ENCODE measurements at regions not wholly inside any gene's neighbourhood (a gene's known extent, or its start where the extent isn't known, plus 50 kb on each side); places are given as distances from the start of the nearest gene placed in this dataset.

DNA sequence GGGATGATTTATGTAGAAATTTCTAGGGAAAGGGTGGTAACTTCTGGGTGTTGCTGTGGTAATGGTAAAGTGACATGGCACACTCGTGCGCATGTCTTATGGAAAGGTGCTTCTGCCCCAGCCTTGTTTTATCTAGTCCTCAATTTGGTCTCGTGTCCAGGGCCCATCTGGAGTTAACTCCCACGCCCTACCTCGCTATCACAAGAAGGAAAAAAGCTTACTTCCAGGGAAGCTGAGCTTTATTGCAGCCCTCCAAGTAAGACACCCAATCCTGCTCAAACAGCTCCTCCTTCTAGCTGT, 611.8 kb downstream of the TNS3 start:
- CTCF ChIA-PET: no interaction called here
- no peak for ATAC-seq
- H3K9me3 Mint-ChIP-seq: peaks cover 20% of the 10 kb centered on the region
- H3K4me1 Mint-ChIP-seq: no peaks in the 10 kb centered on the region
- peaks cover under 1% of the 10 kb centered on the region; the same call in 1 of the 2 replicates for H3K36me3 Mint-ChIP-seq
- POLR2A ChIA-PET: no interaction called here
- H3K27me3 Mint-ChIP-seq (ENCODE audit: low read depth): no peaks in the 10 kb centered on the region
- H3K4me3 Mint-ChIP-seq: no peak overlapping the region
- no peak overlapping the region for H3K27ac Mint-ChIP-seq
- DNase-seq (ENCODE audit: low spot score): no peak
- TF ChIP-seq FOXJ3 (CRISPR knock-in tag; IDR thresholded peaks at IDR 0.05; ENCODE audit: borderline replicate concordance) (no peak), PRRX2 (CRISPR knock-in tag; IDR thresholded peaks at IDR 0.05) (no peak)

DNA sequence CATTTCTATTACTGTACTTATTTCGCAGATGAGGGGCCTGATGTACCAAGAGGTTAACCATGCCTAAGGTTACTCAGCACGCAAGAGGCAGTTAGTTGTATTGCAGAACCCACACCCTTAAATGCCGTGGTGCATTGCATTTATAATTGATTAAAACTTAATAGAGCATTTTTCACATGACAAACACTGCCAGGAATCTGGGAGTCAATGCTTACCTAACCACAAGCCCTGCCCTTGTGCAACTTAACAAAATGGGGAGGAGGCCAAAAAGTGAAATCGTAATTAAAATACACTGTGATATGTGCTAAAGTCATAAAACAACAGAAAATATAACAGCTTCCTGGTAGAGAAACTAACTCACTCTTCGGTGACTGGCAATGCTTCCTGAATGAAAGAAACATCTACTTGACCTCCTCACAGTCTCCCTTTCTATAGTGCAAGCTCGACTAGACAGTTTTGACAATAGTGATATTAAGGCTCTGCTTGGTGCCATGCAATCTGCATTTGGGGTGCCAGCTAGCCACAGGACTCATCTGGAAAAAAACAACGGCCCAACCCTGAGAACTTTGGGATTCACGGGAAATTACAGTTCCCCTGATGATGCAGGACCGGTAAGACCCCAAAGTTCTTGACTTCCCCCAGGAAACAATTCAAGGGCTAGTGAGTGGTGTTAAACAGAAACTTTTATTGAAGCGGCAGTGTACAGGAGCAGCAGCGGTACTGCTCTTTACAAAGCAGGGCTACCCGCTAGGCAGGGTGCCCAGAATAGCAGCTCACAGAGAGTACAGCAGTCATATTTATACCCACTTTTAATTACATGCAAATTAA, 612.4 kb downstream of the TNS3 start:
- DNase-seq (ENCODE audit: low spot score): no peak
- Mint-ChIP-seq H3K27me3 (ENCODE audit: low read depth) (no peaks in the 10 kb centered on the region; the same call in 1 of the 2 replicates), H3K4me1 (no peaks in the 10 kb centered on the region), H3K9me3 (peaks cover 26% of the 10 kb centered on the region), H3K27ac (no peak overlapping the region), H3K4me3 (no peak overlapping the region), H3K36me3 (peaks cover 6% of the 10 kb centered on the region)
- CTCF ChIA-PET: no interaction called here
- POLR2A ChIA-PET: no interaction called here
- no peak for ATAC-seq
- TF ChIP-seq CREM (CRISPR knock-in tag; IDR thresholded peaks at IDR 0.05) (no peak), ESRRA (CRISPR knock-in tag; IDR thresholded peaks at IDR 0.05; ENCODE audit: borderline replicate concordance) (no peak), GRHL2 (CRISPR knock-in tag; IDR thresholded peaks at IDR 0.05; ENCODE audit: insufficient replicate concordance, severe bottlenecking) (no peak)

GRCh38 chr7:46968003-46968402, 613.9 kb downstream of the TNS3 start:
- Mint-ChIP-seq H3K27ac (no peak overlapping the region), H3K9me3 (peaks cover 41% of the 10 kb centered on the region), H3K4me3 (no peak overlapping the region), H3K4me1 (no peaks in the 10 kb centered on the region), H3K36me3 (peaks cover 17% of the 10 kb centered on the region), H3K27me3 (ENCODE audit: low read depth) (no peaks in the 10 kb centered on the region; the same call in 1 of the 2 replicates)
- DNase-seq (ENCODE audit: low spot score) (no peak), ATAC-seq (no peak)
- ChIA-PET POLR2A (no interaction called here), CTCF (no interaction called here)
- TF ChIP-seq, protein P1, sequence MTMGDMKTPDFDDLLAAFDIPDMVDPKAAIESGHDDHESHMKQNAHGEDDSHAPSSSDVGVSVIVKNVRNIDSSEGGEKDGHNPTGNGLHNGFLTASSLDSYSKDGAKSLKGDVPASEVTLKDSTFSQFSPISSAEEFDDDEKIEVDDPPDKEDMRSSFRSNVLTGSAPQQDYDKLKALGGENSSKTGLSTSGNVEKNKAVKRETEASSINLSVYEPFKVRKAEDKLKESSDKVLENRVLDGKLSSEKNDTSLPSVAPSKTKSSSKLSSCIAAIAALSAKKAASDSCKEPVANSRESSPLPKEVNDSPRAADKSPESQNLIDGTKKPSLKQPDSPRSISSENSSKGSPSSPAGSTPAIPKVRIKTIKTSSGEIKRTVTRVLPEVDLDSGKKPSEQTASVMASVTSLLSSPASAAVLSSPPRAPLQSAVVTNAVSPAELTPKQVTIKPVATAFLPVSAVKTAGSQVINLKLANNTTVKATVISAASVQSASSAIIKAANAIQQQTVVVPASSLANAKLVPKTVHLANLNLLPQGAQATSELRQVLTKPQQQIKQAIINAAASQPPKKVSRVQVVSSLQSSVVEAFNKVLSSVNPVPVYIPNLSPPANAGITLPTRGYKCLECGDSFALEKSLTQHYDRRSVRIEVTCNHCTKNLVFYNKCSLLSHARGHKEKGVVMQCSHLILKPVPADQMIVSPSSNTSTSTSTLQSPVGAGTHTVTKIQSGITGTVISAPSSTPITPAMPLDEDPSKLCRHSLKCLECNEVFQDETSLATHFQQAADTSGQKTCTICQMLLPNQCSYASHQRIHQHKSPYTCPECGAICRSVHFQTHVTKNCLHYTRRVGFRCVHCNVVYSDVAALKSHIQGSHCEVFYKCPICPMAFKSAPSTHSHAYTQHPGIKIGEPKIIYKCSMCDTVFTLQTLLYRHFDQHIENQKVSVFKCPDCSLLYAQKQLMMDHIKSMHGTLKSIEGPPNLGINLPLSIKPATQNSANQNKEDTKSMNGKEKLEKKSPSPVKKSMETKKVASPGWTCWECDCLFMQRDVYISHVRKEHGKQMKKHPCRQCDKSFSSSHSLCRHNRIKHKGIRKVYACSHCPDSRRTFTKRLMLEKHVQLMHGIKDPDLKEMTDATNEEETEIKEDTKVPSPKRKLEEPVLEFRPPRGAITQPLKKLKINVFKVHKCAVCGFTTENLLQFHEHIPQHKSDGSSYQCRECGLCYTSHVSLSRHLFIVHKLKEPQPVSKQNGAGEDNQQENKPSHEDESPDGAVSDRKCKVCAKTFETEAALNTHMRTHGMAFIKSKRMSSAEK (CRISPR knock-in tag; IDR thresholded peaks at IDR 0.05; ENCODE audit: borderline replicate concordance): no peak
- TF ChIP-seq ETV6 (CRISPR knock-in tag; IDR thresholded peaks at IDR 0.05) (no peak), CREM (CRISPR knock-in tag; IDR thresholded peaks at IDR 0.05) (no peak), ZNF232 (CRISPR knock-in tag; IDR thresholded peaks at IDR 0.05) (no peak), TCF7 (CRISPR knock-in tag; IDR thresholded peaks at IDR 0.05; ENCODE audit: low read depth) (no peak), KAT7 (CRISPR knock-in tag; IDR thresholded peaks at IDR 0.05; ENCODE audit: borderline replicate concordance) (no peak), ELF4 (CRISPR knock-in tag; IDR thresholded peaks at IDR 0.05; ENCODE audit: low read depth) (no peak), NR3C1 (CRISPR knock-in tag; conservative IDR thresholded peaks at IDR 0.05; ENCODE audit: low read depth) (no peak), SMAD4 (CRISPR knock-in tag; IDR thresholded peaks at IDR 0.05) (no peak), NFYB (CRISPR knock-in tag; conservative IDR thresholded peaks at IDR 0.05; ENCODE audit: low read depth) (no peak), ESRRA (CRISPR knock-in tag; IDR thresholded peaks at IDR 0.05; ENCODE audit: borderline replicate concordance) (no peak), ZNF263 (CRISPR knock-in tag; IDR thresholded peaks at IDR 0.05; ENCODE audit: low read depth) (no peak), OVOL2 (CRISPR knock-in tag; IDR thresholded peaks at IDR 0.05; ENCODE audit: borderline replicate concordance) (no peak)
- TF ChIP-seq, protein P2, sequence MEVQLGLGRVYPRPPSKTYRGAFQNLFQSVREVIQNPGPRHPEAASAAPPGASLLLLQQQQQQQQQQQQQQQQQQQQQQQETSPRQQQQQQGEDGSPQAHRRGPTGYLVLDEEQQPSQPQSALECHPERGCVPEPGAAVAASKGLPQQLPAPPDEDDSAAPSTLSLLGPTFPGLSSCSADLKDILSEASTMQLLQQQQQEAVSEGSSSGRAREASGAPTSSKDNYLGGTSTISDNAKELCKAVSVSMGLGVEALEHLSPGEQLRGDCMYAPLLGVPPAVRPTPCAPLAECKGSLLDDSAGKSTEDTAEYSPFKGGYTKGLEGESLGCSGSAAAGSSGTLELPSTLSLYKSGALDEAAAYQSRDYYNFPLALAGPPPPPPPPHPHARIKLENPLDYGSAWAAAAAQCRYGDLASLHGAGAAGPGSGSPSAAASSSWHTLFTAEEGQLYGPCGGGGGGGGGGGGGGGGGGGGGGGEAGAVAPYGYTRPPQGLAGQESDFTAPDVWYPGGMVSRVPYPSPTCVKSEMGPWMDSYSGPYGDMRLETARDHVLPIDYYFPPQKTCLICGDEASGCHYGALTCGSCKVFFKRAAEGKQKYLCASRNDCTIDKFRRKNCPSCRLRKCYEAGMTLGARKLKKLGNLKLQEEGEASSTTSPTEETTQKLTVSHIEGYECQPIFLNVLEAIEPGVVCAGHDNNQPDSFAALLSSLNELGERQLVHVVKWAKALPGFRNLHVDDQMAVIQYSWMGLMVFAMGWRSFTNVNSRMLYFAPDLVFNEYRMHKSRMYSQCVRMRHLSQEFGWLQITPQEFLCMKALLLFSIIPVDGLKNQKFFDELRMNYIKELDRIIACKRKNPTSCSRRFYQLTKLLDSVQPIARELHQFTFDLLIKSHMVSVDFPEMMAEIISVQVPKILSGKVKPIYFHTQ (CRISPR knock-in tag; IDR thresholded peaks at IDR 0.05): no peak
- TF ChIP-seq, protein P3, sequence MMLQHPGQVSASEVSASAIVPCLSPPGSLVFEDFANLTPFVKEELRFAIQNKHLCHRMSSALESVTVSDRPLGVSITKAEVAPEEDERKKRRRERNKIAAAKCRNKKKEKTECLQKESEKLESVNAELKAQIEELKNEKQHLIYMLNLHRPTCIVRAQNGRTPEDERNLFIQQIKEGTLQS (CRISPR knock-in tag; conservative IDR thresholded peaks at IDR 0.05): no peak
